Lower lobe of right lung (tissue), 2 donors: ENCODE measurements at regions not wholly inside any gene's neighbourhood (a gene's known extent, or its start where the extent isn't known, plus 50 kb on each side); places are given as distances from the start of the nearest gene placed in this dataset.
"Not testable (repeated sequence)": the region's sequence is repeated elsewhere in the genome, so short reads cannot be mapped to it uniquely, and the experiment has no call there.

Source experiments
- ATAC-seq, 2 donors: fragments of 200-7000 bp; cut with Tn5 transposase; one replicate each; pipeline ENCODE4 v1.9.1; 2020 to 2022; ENCODE audit warnings: mild to moderate bottlenecking in 2 of 2, moderate library complexity in 2 of 2
- DNase-seq: peaks from one replicate; pipeline ENCODE4 v3.0.0-alpha.2; 2020
- H3K27ac ChIP-seq: fragments of 200-600 bp; one replicate; pipeline ENCODE4 v1.8.0; 2022
- H3K27me3 ChIP-seq: fragments of 200-600 bp; one replicate; pipeline ENCODE4 v1.8.0; 2022; ENCODE audit warnings: low read depth
- H3K36me3 ChIP-seq: fragments of 200-600 bp; one replicate; pipeline ENCODE4 v1.8.0; 2022; ENCODE audit warnings: mild to moderate bottlenecking
- H3K4me1 ChIP-seq: fragments of 200-600 bp; one replicate; pipeline ENCODE4 v1.8.0; 2022
- H3K4me3 ChIP-seq: fragments of 200-600 bp; one replicate; pipeline ENCODE4 v1.8.0; 2022; ENCODE audit warnings: mild to moderate bottlenecking
- H3K9me3 ChIP-seq: fragments of 200-600 bp; one replicate; pipeline ENCODE4 v1.8.0; 2022
- CTCF ChIP-seq: fragments of 200-600 bp; IDR thresholded peaks from one replicate; pipeline ENCODE4 v1.8.0; 2022; ENCODE audit warnings: antibody characterized with exemption, mild to moderate bottlenecking
- intact Hi-C: fragments of 100-400 bp; cut with DNase I; formaldehyde crosslinking; loops from one replicate; pipeline ENCODE4 v1.11.0; 2022
- donor health status: DM: no; HTN: yes; CAD: no; lungs with severe emphysema.

GRCh38 chr5:106262395-106262794, 1408.3 kb downstream of the EFNA5 start:
- DNase-seq (no peak), ATAC-seq (no peak)
- no peak overlapping the region for H3K4me3 ChIP-seq
- no peaks in the 10 kb centered on the region for H3K36me3 ChIP-seq
- H3K9me3 ChIP-seq: no peaks in the 10 kb centered on the region
- no peak overlapping the region for H3K27ac ChIP-seq
- H3K4me1 ChIP-seq: no peaks in the 10 kb centered on the region
- H3K27me3 ChIP-seq: no peaks in the 10 kb centered on the region
- no peak for TF ChIP-seq CTCF
- intact Hi-C loops: no loop called here

GRCh38 chr5:106259431-106260090, 1411.2 kb downstream of the EFNA5 start:
- DNase-seq, H3K36me3 ChIP-seq, H3K4me1 ChIP-seq, H3K9me3 ChIP-seq, intact Hi-C loops, H3K27me3 ChIP-seq, H3K4me3 ChIP-seq, H3K27ac ChIP-seq, ATAC-seq: not testable (repeated sequence)

- no peak for DNase-seq
- no peaks in the 10 kb centered on the region for H3K27me3 ChIP-seq
- intact Hi-C loops: no loop called here
Observed at GRCh38 chr5:106258591-106259125, 1412.1 kb downstream of the EFNA5 start.

GRCh38 chr5:106254784-106255183, 1416.0 kb downstream of the EFNA5 start:
- TF ChIP-seq CTCF: no peak
- Histone ChIP-seq H3K36me3 (no peaks in the 10 kb centered on the region), H3K9me3 (peaks cover 7% of the 10 kb centered on the region), H3K27ac (no peak overlapping the region), H3K27me3 (no peaks in the 10 kb centered on the region), H3K4me3 (no peak overlapping the region), H3K4me1 (no peaks in the 10 kb centered on the region)
- ATAC-seq (no peak), DNase-seq (no peak)
- intact Hi-C loops: no loop called here

More at GRCh38 chr5:106258591-106259125, 1412.1 kb downstream of the EFNA5 start:
- no peaks in the 10 kb centered on the region for H3K36me3 ChIP-seq
- H3K9me3 ChIP-seq: peaks cover 7% of the 10 kb centered on the region
- H3K4me3 ChIP-seq: no peak overlapping the region
- H3K4me1 ChIP-seq: no peaks in the 10 kb centered on the region
- no peak for TF ChIP-seq CTCF
- H3K27ac ChIP-seq: no peak overlapping the region
- no peak for ATAC-seq

GRCh38 chr5:106246044-106246745, 1424.5 kb downstream of the EFNA5 start:
- DNase-seq: peak; percentile 34

GRCh38 chr5:106241409-106241808, 1429.3 kb downstream of the EFNA5 start:
- no peak for ATAC-seq
- Histone ChIP-seq H3K9me3 (no peaks in the 10 kb centered on the region), H3K27me3 (no peaks in the 10 kb centered on the region), H3K4me1 (no peaks in the 10 kb centered on the region), H3K36me3 (no peaks in the 10 kb centered on the region), H3K27ac (no peak overlapping the region), H3K4me3 (no peak overlapping the region)
- intact Hi-C loops: no loop called here
- TF ChIP-seq CTCF: no peak
- no peak for DNase-seq

More at GRCh38 chr5:106246044-106246745, 1424.5 kb downstream of the EFNA5 start:
- H3K9me3 ChIP-seq, H3K4me3 ChIP-seq, ATAC-seq, H3K4me1 ChIP-seq, H3K27ac ChIP-seq, intact Hi-C loops, H3K27me3 ChIP-seq, H3K36me3 ChIP-seq: not testable (repeated sequence)
